22Rv1 (cell line): ENCODE measurements at regions not wholly inside any gene's neighbourhood (a gene's known extent, or its start where the extent isn't known, plus 50 kb on each side); places are given as distances from the start of the nearest gene placed in this dataset.

Experiments used
- ZFX ChIP-seq: fragments of 450-650 bp; IDR thresholded peaks from 2 replicates; pipeline ENCODE4 v1.6.1; 2017; ENCODE audit warnings: antibody characterized with exemption, borderline replicate concordance
- TF ChIP-seq, protein P1 (sequence below): fragments of 450-650 bp; IDR thresholded peaks from 2 replicates; pipeline ENCODE4 v1.5.1; 2017; ENCODE audit warnings: mild to moderate bottlenecking

DNA sequence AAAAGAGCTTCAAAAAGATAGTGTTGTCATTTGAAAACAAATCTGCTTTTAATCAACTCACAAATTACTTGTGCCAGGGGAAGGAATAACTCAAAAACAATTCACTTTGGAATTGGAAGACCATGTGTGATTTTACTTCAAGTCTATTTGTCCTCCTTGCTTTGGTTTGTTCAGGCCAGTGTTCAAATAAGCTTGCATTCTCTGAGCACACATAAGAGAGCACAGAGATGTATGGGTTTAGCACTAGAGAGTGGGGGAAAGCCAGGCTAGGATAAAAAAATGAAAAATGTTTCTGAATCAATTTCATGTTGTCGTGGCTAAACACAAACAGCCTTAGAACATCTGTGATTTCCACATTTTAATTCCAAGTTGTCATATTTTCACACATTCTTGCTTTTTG, 325.7 kb upstream of the LYPLAL1 start:
- TF ChIP-seq, protein P1, sequence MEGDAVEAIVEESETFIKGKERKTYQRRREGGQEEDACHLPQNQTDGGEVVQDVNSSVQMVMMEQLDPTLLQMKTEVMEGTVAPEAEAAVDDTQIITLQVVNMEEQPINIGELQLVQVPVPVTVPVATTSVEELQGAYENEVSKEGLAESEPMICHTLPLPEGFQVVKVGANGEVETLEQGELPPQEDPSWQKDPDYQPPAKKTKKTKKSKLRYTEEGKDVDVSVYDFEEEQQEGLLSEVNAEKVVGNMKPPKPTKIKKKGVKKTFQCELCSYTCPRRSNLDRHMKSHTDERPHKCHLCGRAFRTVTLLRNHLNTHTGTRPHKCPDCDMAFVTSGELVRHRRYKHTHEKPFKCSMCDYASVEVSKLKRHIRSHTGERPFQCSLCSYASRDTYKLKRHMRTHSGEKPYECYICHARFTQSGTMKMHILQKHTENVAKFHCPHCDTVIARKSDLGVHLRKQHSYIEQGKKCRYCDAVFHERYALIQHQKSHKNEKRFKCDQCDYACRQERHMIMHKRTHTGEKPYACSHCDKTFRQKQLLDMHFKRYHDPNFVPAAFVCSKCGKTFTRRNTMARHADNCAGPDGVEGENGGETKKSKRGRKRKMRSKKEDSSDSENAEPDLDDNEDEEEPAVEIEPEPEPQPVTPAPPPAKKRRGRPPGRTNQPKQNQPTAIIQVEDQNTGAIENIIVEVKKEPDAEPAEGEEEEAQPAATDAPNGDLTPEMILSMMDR, result no peak
- TF ChIP-seq ZFX, result no peak
